Heart left ventricle (tissue), 16 donors: ENCODE measurements at regions not wholly inside any gene's neighbourhood (a gene's known extent, or its start where the extent isn't known, plus 50 kb on each side); places are given as distances from the start of the nearest gene placed in this dataset.

ENCODE experiments used
- ATAC-seq, 4 donors: fragments of 200-7000 bp; cut with Tn5 transposase; one replicate each; pipeline ENCODE4 v1.9.1; 2020 to 2022; ENCODE audit warnings: moderate library complexity in 4 of 4, mild to moderate bottlenecking in 3 of 4, moderate number of reproducible peaks in 1 of 4
- DNase-seq, 5 donors: peaks; one replicate each; pipeline ENCODE4 v3.0.0-alpha.2; 2020
- H3K27ac ChIP-seq, 12 donors: fragments of 200-600 bp; sonication (generic) in 4 of 12; one replicate each; pipeline versions ENCODE4 v1.5.0 to v1.8.0; 2016 to 2022; ENCODE audit warnings: mild to moderate bottlenecking in 2 of 12
- H3K27me3 ChIP-seq, 9 donors: fragments of 200-600 bp; sonication (generic) in 2 of 9; one replicate each; pipeline versions ENCODE4 v1.5.1 to v1.8.0; 2016 to 2022; ENCODE audit warnings: mild to moderate bottlenecking in 3 of 9
- H3K36me3 ChIP-seq, 9 donors: fragments of 200-600 bp; sonication (generic) in 2 of 9; one replicate each; pipeline versions ENCODE4 v1.5.0 to v1.8.0; 2018 to 2022; ENCODE audit warnings: mild to moderate bottlenecking in 2 of 9
- H3K4me1 ChIP-seq, 12 donors: fragments of 200-600 bp; sonication (generic) in 4 of 12; one replicate each; pipeline versions ENCODE4 v1.5.0 to v1.8.0; 2016 to 2022; ENCODE audit warnings: mild to moderate bottlenecking in 3 of 12
- H3K4me3 ChIP-seq, 12 donors: fragments of 200-600 bp; sonication (generic) in 4 of 12; one replicate each; pipeline versions ENCODE4 v1.5.0 to v1.8.0; 2017 to 2022; ENCODE audit warnings: mild to moderate bottlenecking in 9 of 12, moderate library complexity in 4 of 12
- H3K9me3 ChIP-seq, 12 donors: fragments of 200-600 bp; sonication (generic) in 4 of 12; one replicate each; pipeline versions ENCODE4 v1.5.0 to v1.8.0; 2016 to 2022; ENCODE audit warnings: mild to moderate bottlenecking in 1 of 12
- CTCF ChIP-seq, 12 donors: fragments of 200-600 bp; sonication (generic) in 4 of 12; IDR thresholded peaks; one replicate each; pipeline versions ENCODE4 v1.5.0 to v1.8.0; 2018 to 2022; ENCODE audit warnings: antibody characterized with exemption in 12 of 12, mild to moderate bottlenecking in 5 of 12
- POLR2A ChIP-seq, 2 donors: fragments of 450-650 bp; IDR thresholded peaks; one replicate each; pipeline ENCODE4 v1.6.1; 2017; ENCODE audit warnings: antibody characterized with exemption in 2 of 2, mild to moderate bottlenecking in 2 of 2, moderate library complexity in 2 of 2
- WGBS, 4 donors: extraction: QIAGEN DNeasy Blood & Tissue Kit in 2 of 4; methylation state at CpG; one replicate each; pipeline versions ENCODE4 v1.1.5 to v1.1.7; 2013 to 2018; 5-methylcytosine and 5-hydroxymethylcytosine counted together
- intact Hi-C, 10 donors: fragments of 100-400 bp; cut with DNase I; formaldehyde crosslinking; loops; one replicate each; pipeline versions ENCODE4 v1.11.1 to v1.14.2; 2022
- donor health status: ischemic (EF 13 %, LVEDD 7.1; RV severe dilation, severe dysfunction).
- donor health status: healthy with polysubstance abuse.
- donor health status: DM: no; HTN: yes; CAD: no.
- donor health status: DM: no; HTN: no; CAD: no.
- donor health status: ischemic (EF 25% LVEDD 6.9; RV normal size, moderate dysfunction).
- donor health status: ischemic (EF 25% LVEDD 5.7; RV mildly dilated, moderate dysfunction).
- donor health status: healthy.
- donor health status: DM: yes; HTN: yes; CAD: no.
- donor health status: ischemic (EF 35%, LVEDD 5.7; RV mildly dilated, moderate dysfunction).
- donor health status: nonischemic (EF 11% LVEDD 7.7; RV severe dilation, severe dysfunction).
- donor health status: DM: yes; HTN: yes; CAD: no.
- donor health status: PGD.
- donor health status: ischemic (EF 29% LVEDD 5.4; RV normal size, mild dysfunction).
- donor health status: nonischemic (EF 23%, LVEDD 6.1; RV moderate dilation, normal function).

DNA sequence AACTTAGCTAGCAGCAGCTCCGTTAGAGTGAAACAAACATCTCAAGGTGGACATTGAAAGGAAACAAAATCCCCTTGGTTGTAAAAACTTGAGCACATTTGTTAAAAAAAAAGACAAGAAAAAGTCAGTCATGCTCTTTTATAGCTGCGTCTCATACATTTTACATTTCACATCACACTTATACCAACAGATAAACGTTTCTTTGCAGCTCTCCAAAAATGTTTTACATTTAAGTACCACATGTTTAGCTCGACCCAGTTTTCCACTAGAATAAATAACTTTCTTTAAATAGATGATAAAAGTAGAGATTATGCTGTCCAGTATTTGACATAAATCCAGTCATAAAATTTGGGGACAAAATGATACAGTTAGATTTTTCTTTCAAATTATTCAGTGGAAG lies 297.0 kb upstream of the ST6GAL2 start:
- 60 to 68% (median 61%) methylated on average over 4 of the region's 4 CpGs for WGBS, 4 donors

DNA sequence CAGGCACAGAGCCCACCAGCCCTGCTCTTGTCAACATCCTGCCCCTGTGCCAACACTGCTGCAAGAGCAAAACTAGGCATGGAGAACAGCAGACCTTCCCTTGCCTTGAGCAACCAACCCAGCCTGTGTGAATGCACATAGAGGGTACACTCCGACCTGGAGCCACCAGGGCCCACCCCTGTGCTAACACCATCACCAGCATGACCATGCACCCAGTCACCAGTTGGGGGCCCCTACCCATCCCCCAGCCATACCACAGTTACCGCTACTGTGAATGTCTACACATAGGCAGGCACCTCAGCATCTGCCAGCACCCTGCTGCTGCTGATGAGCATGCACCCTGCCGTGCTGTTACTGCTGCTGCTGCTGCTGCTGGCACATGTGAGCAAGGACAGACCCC lies 301.9 kb upstream of the ST6GAL2 start:
- no peak for DNase-seq
- 35 to 92% (median 60%) methylated on average over 2 to 3 of the region's 3 CpGs for WGBS, 4 donors
- intact Hi-C loops, result no loop called here
- Histone ChIP-seq H3K36me3 (no peaks in the 10 kb centered on the region), H3K27me3 (no peaks in the 10 kb centered on the region), H3K27ac (no peak overlapping the region), H3K4me1 (no peaks in the 10 kb centered on the region), H3K9me3 (no peaks in the 10 kb centered on the region), H3K4me3 (no peak overlapping the region)
- no peak for TF ChIP-seq CTCF (IDR thresholded peaks at IDR 0.05)
- TF ChIP-seq POLR2A (IDR thresholded peaks at IDR 0.05), result no peak
- no peak for ATAC-seq

More for the DNA sequence above, 297.0 kb upstream of the ST6GAL2 start:
- H3K27ac ChIP-seq, result no peak overlapping the region
- no peaks in the 10 kb centered on the region for H3K36me3 ChIP-seq
- DNase-seq (no peak), ATAC-seq (no peak)
- H3K4me1 ChIP-seq, result no peaks in the 10 kb centered on the region
- intact Hi-C loops, result no loop called here
- no peak overlapping the region for H3K4me3 ChIP-seq
- H3K27me3 ChIP-seq, result no peaks in the 10 kb centered on the region
- H3K9me3 ChIP-seq, result no peaks in the 10 kb centered on the region
- TF ChIP-seq POLR2A (IDR thresholded peaks at IDR 0.05) (no peak), CTCF (IDR thresholded peaks at IDR 0.05) (no peak)

DNA sequence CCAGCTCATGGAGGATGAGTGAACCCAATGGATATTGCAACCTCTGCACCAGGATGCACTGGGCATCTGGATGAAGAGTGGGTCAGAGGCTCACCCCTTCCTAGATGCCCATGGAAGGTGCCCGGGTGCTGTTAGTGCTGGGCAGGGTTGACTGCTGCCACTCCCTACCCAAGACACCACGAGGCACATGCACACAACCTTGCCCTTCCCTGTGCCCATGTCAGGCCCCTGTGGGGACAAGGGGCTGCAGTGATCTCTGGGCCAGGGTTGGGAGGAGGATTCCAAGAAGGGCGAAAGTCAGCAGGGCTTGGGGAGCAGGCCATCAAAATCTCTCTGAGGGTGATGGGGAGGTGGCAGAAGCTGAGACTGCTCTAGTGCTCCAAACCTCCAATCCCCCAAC lies 309.7 kb upstream of the ST6GAL2 start:
- no peak overlapping the region for H3K4me3 ChIP-seq
- H3K4me1 ChIP-seq, result no peaks in the 10 kb centered on the region
- no peak overlapping the region for H3K27ac ChIP-seq
- no peak for ATAC-seq
- no peak for DNase-seq
- intact Hi-C loops, result no loop called here
- H3K27me3 ChIP-seq, result no peaks in the 10 kb centered on the region
- TF ChIP-seq POLR2A (IDR thresholded peaks at IDR 0.05) (no peak), CTCF (IDR thresholded peaks at IDR 0.05) (no peak)
- 84 to 100% (median 87%) methylated on average over 2 to 3 of the region's 3 CpGs for WGBS, 4 donors
- no peaks in the 10 kb centered on the region for H3K9me3 ChIP-seq
- no peaks in the 10 kb centered on the region for H3K36me3 ChIP-seq

DNA sequence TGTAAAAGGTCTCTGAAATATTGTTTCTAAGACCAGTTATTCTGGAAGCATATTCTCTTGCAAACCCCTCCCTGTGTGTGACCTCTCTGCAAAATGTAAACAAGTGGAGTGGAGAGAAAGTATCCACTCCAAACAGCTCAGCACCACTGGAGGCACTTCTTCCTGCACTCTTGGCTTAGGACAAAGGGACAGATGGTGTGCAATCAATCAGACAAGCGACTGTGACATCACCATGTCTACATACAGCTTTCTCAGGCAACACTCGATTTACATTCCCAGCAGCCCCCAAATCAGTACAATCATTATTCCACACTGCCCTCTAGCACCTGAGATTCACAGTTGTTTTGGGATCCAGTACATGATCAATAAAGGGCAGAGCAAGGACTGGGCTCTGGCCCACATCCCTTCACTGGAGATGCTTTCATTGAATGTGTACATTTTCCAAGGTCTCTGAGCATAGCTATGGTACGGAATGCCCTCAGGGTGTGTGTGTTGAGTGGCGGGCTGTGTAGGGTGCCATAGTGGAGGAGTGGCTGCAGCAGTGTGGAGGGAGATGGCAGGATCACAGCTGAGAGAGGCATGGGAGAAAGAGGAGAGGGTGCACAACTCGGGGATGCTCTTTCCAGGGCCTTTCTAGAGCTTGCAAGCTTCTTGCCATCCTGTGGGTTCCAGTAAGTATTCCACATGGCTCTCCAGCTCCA lies 311.8 kb upstream of the ST6GAL2 start:
- H3K27ac ChIP-seq, result no peak overlapping the region
- H3K27me3 ChIP-seq, result no peaks in the 10 kb centered on the region
- no peaks in the 10 kb centered on the region for H3K4me1 ChIP-seq
- H3K4me3 ChIP-seq, result no peak overlapping the region
- H3K9me3 ChIP-seq, result no peaks in the 10 kb centered on the region
- TF ChIP-seq CTCF (IDR thresholded peaks at IDR 0.05), result no peak
- no peak for TF ChIP-seq POLR2A (IDR thresholded peaks at IDR 0.05)
- 77 to 87% (median 84%) methylated on average over 5 of the region's 5 CpGs for WGBS, 4 donors
- no peaks in the 10 kb centered on the region for H3K36me3 ChIP-seq
- intact Hi-C loops, result no loop called here
- no peak for ATAC-seq
- DNase-seq, result no peak
